Suprapubic skin (tissue), 4 donors: ENCODE measurements at regions not wholly inside any gene's neighbourhood (a gene's known extent, or its start where the extent isn't known, plus 50 kb on each side); places are given as distances from the start of the nearest gene placed in this dataset.

ENCODE experiments used
- POLR2A ChIP-seq, 2 donors: fragments of 450-650 bp; IDR thresholded peaks; one replicate each; pipeline ENCODE4 v1.6.1; 2017; ENCODE audit warnings: antibody characterized with exemption in 2 of 2, mild to moderate bottlenecking in 2 of 2, moderate library complexity in 2 of 2
- POLR2AphosphoS5 ChIP-seq, 3 donors: sonication (generic); formaldehyde crosslinking; IDR thresholded peaks; one replicate each; pipeline ENCODE4 v1.6.1; 2017; ENCODE audit warnings: antibody characterized with exemption in 3 of 3
- TF ChIP-seq, protein P1 (sequence below), 2 donors: fragments of 200-600 bp in 1 of 2; fragments of 450-650 bp in 1 of 2; sonication (generic) in 1 of 2; IDR thresholded peaks; one replicate each; pipeline ENCODE4 v1.5.1; 2016 to 2019; ENCODE audit warnings: antibody characterized with exemption in 2 of 2, mild to moderate bottlenecking in 1 of 2, moderate library complexity in 1 of 2

DNA sequence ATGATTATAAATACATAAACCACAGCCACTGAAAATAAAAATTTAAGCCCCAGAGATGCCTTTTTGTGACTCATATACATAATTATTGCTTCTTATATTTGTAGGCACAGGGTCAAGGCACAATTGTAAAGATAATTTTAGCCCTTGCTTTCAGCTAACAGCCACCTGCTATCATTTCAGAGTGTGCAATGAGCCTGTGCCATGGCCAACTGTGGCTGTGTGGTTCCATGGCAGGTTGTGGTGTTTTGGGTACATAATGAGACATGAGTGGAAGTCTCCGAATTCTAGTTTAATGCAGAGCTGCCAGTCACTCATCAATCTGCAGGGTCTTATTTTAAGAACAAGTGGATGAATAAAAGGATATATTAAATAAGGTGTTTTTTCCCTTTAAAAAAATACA, 346.9 kb upstream of the SNX7 start:
- TF ChIP-seq, protein P1, sequence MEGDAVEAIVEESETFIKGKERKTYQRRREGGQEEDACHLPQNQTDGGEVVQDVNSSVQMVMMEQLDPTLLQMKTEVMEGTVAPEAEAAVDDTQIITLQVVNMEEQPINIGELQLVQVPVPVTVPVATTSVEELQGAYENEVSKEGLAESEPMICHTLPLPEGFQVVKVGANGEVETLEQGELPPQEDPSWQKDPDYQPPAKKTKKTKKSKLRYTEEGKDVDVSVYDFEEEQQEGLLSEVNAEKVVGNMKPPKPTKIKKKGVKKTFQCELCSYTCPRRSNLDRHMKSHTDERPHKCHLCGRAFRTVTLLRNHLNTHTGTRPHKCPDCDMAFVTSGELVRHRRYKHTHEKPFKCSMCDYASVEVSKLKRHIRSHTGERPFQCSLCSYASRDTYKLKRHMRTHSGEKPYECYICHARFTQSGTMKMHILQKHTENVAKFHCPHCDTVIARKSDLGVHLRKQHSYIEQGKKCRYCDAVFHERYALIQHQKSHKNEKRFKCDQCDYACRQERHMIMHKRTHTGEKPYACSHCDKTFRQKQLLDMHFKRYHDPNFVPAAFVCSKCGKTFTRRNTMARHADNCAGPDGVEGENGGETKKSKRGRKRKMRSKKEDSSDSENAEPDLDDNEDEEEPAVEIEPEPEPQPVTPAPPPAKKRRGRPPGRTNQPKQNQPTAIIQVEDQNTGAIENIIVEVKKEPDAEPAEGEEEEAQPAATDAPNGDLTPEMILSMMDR (IDR thresholded peaks at IDR 0.05) = no peak
- TF ChIP-seq POLR2A (IDR thresholded peaks at IDR 0.05) (no peak), POLR2AphosphoS5 (IDR thresholded peaks at IDR 0.05) (no peak)
